NCI-H146 treated with DMSO at 0.1 percent for 48 hours (cell line): ENCODE measurements at regions not wholly inside any gene's neighbourhood (a gene's known extent, or its start where the extent isn't known, plus 50 kb on each side); places are given as distances from the start of the nearest gene placed in this dataset.

Source experiments
- DNase-seq: peaks from one replicate; lab custom pipeline; 2025; ENCODE audit not compliant: unreplicated experiment; lab: John Stamatoyannopoulos, UW

DNA sequence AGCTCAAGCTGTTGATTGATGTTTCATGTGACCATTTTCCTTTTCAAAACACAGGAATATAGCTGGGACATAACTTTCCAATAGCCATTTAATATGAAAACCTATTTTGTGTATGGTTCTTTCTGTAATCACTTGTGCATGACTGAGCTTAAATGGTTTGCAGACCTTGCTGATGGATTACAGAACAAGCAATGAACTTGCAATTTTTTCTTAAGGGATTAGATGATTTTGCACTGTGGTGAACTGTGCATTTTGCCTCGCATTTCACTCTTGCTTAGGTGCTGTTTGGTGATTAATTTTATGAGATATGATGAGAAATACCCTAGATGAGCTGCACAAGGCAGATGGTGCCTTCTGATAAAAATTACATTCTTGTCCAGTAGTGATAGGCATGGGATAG is 419.0 kb upstream of the FBXO33 start:
- no peak for DNase-seq

DNA sequence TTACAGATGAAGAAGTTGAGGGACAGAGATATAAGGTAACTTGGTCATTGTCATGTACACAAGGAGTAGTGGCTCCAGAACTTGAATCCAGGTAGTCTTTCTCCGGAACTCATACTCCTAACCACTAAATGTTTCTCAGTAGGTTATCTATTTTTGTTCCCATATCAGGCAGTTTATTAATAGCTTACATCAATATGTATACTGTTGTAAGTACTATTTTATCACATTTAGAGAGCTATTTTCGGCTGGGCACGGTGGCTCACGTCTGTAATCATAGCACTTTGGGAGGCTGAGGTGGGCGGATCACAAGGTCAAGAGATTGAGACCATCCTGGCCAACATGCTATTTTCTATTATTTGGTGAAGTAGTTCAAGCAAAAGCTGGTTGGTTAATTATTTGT is 415.6 kb upstream of the FBXO33 start:
- DNase-seq = no peak

GRCh38 chr14:39847194-39847593 is 415.0 kb upstream of the FBXO33 start:
- DNase-seq = no peak

GRCh38 chr14:39843881-39844280 is 411.6 kb upstream of the FBXO33 start:
- DNase-seq = no peak

- no peak for DNase-seq
Observed at GRCh38 chr14:39841088-39841487, 408.9 kb upstream of the FBXO33 start.

- DNase-seq = no peak
Observed at GRCh38 chr14:39827901-39828655, 395.8 kb upstream of the FBXO33 start.

DNA sequence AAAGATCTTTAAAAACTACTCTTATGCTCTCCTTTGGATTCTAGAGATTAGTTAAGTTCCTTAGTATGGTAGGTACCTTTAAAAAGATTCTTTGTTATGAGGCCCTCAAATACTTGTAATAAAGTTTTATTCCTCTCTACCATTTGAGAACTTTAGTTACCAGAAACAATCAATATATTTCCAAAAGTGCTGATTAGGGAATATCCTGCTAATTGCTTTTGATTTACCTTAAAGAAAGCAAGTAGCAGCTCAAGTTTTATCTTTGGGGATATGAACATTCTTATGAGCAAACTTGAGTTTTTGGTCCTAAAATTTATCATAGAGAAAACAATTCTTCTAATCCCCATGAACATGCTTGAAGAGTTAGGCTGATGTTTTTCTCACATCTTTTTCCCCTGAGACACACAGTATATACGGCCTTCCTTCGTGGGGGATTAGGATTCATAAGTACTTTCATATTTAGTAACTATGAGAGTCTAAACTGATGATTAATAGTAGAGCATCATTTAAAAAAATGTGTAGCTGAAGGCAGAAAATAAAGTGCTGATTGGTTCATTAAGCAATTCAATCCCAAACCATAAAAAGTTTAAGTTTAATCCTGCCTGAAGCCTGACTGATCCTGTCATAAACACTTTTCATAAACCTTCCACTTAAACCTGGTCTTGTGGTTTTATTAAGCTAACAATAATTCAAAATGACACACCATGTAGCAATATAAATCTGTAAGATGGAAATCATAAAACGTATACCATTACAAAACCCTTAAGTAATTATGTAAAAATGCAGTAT is 380.5 kb upstream of the FBXO33 start:
- DNase-seq = no peak

- DNase-seq = no peak
Observed at GRCh38 chr14:39807271-39807670, 375.0 kb upstream of the FBXO33 start.

DNA sequence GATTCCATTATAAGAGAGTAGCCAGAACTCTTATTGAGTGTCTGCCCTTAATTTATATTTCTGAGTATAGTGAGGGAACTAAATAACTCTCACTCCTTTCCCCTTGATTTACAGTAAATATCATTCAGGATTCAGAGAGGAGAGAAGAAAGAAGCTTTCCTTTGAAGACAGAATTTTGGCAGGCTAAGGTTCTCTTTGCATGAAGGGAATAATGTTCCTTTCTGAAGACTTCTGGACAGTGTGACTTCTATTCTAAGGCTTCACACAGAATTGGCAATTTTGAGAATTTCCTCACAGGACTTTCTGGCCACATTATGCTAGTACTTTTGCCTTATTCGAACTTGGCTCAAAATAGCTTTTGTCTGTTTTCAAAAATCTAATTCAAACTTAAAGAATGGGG is 352.2 kb upstream of the FBXO33 start:
- DNase-seq = no peak

- no peak for DNase-seq
Observed at GRCh38 chr14:39781466-39781865, 349.2 kb upstream of the FBXO33 start.

GRCh38 chr14:39773387-39774126 is 341.3 kb upstream of the FBXO33 start:
- DNase-seq = no peak

GRCh38 chr14:39772627-39773026 is 340.4 kb upstream of the FBXO33 start:
- no peak for DNase-seq

DNA sequence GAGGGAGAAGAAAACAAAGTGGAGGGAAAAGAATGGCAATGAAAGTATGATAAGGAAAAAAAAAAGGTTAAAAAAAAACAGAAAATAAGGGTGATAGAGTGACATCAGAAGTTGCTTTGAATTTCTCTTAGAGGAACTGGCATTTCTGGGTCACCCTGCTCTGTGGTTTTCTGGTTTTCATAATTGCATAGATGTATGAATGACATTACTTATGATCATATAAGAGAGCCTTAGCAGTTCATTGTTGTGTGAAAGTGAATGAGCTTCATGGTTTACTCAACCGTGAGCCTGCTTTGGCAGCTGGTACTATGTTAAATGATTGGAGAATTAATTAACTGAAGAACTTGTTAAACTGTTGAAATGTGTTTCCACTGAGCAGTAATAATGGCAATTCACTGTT is 336.4 kb upstream of the FBXO33 start:
- DNase-seq = no peak

GRCh38 chr14:39766397-39767000 is 334.3 kb upstream of the FBXO33 start:
- no peak for DNase-seq

GRCh38 chr14:39765676-39766075 is 333.4 kb upstream of the FBXO33 start:
- no peak for DNase-seq

DNA sequence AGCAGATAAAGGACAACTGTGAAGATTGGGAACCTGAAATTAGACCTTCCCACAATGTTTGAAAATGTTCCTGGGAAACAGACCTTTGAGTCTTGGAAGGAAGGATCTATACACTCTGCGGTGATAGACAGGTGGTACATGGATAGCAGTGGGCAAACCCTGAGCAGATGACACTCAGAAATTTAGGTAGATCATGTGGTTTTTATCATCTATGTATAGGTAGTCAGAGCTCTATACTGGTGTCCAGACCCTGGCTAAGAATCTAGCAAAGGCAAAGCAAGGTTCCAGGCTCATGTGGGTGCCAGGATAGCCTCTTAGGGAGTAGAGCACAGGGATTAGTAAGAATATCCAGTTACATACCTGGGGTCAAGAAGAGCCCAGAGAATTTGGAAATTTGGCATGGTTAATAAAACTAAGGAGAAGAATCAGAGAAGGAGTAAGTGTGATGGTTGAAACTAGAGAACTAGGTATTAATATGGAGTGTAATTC is 331.2 kb upstream of the FBXO33 start:
- DNase-seq = no peak

DNA sequence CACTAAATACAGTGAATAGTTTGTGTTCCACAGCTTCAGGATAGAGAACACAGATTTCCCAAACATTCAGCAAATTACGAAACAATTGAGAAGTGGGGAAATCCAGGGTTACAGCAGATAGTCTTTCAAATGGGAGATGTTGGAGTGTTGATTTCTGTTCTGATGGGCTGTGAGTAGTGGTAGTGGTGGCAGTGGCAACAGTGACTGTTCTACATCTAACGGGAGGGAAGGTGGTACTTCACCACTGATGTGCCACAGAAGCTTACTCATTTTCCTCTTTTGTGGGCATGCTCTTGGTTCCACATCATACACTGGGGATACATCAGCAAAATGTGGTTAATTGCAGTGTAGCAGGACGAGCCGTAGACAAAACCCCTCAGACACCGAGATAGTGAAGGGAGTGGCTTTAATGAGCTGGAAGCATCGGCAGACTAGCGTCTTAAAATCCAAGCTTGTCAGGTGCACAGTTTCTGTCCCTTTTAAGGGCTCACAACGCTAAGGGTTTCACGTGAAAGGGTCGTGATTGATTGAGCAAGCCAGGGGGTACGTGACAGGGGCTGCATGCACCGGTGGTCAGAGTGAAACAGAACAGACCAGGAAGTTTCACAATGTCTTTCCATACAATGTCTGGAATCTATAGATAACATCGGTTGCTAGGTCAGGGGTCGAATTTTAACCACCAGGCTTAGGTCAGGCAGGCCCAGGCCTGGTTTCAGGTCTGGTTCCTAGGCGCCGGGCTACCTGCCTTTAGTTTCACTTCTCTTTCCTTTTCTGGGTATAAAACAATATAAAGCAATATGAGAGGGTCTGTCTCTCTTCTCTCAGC is 330.6 kb upstream of the FBXO33 start:
- DNase-seq = no peak

GRCh38 chr14:39755269-39755878 is 323.1 kb upstream of the FBXO33 start:
- DNase-seq = no peak

GRCh38 chr14:39740454-39740853 is 308.2 kb upstream of the FBXO33 start:
- DNase-seq = no peak

GRCh38 chr14:39739796-39740195 is 307.6 kb upstream of the FBXO33 start:
- DNase-seq = no peak
